Skeletal muscle cell (primary cell): ENCODE measurements at regions not wholly inside any gene's neighbourhood (a gene's known extent, or its start where the extent isn't known, plus 50 kb on each side); places are given as distances from the start of the nearest gene placed in this dataset.
"Not testable (repeated sequence)": the region's sequence is repeated elsewhere in the genome, so short reads cannot be mapped to it uniquely, and the experiment has no call there.

Source experiments
- DNase-seq: peaks from one replicate; pipeline ENCODE4 v3.0.0-alpha.2; 2010; ENCODE audit warnings: low read depth
- H3K4me3 ChIP-seq: 2 replicates; pipeline ENCODE4 v1.5.1; 2011; ENCODE audit warnings: low read depth, mild to moderate bottlenecking, control low read depth, low read length, moderate library complexity

- H3K4me3 ChIP-seq = no peak overlapping the region
- no peak for DNase-seq
Measured at GRCh38 chrX:128848374-128848773, 674.9 kb downstream of the SMARCA1 start.

GRCh38 chrX:128846385-128846784, 676.9 kb downstream of the SMARCA1 start:
- no peak for DNase-seq
- no peak overlapping the region for H3K4me3 ChIP-seq

GRCh38 chrX:128818690-128819089, 704.6 kb downstream of the SMARCA1 start:
- no peak for DNase-seq
- no peak overlapping the region for H3K4me3 ChIP-seq

GRCh38 chrX:128816919-128817318, 706.4 kb downstream of the SMARCA1 start:
- no peak overlapping the region for H3K4me3 ChIP-seq
- DNase-seq = no peak

GRCh38 chrX:128807367-128807766, 715.9 kb downstream of the SMARCA1 start:
- no peak for DNase-seq
- no peak overlapping the region for H3K4me3 ChIP-seq

GRCh38 chrX:128805236-128805635, 718.1 kb downstream of the SMARCA1 start:
- DNase-seq = no peak
- H3K4me3 ChIP-seq = no peak overlapping the region

GRCh38 chrX:128804828-128805227, 718.5 kb downstream of the SMARCA1 start:
- H3K4me3 ChIP-seq = no peak overlapping the region
- no peak for DNase-seq

GRCh38 chrX:128800138-128800537, 723.2 kb downstream of the SMARCA1 start:
- DNase-seq = no peak
- no peak overlapping the region for H3K4me3 ChIP-seq

GRCh38 chrX:128783139-128783538, 730.9 kb upstream of the ACTRT1 start:
- H3K4me3 ChIP-seq, DNase-seq: not testable (repeated sequence)

- no peak overlapping the region for H3K4me3 ChIP-seq
- no peak for DNase-seq
Measured at GRCh38 chrX:128781506-128781905, 729.3 kb upstream of the ACTRT1 start.

GRCh38 chrX:128780934-128781333, 728.7 kb upstream of the ACTRT1 start:
- no peak for DNase-seq
- H3K4me3 ChIP-seq = no peak overlapping the region

- no peak for DNase-seq
- H3K4me3 ChIP-seq = no peak overlapping the region
Measured at GRCh38 chrX:128769495-128769894, 717.3 kb upstream of the ACTRT1 start.

- no peak for DNase-seq
- no peak overlapping the region for H3K4me3 ChIP-seq
Measured at GRCh38 chrX:128759745-128760144, 707.5 kb upstream of the ACTRT1 start.

- H3K4me3 ChIP-seq = no peak overlapping the region
- no peak for DNase-seq
Measured at GRCh38 chrX:128759177-128759576, 707.0 kb upstream of the ACTRT1 start.

- no peak overlapping the region for H3K4me3 ChIP-seq
- DNase-seq = no peak
Measured at GRCh38 chrX:128754130-128754529, 701.9 kb upstream of the ACTRT1 start.

GRCh38 chrX:128739539-128739938, 687.3 kb upstream of the ACTRT1 start:
- H3K4me3 ChIP-seq = no peak overlapping the region
- no peak for DNase-seq

GRCh38 chrX:128728943-128729342, 676.7 kb upstream of the ACTRT1 start:
- H3K4me3 ChIP-seq = no peak overlapping the region
- no peak for DNase-seq

GRCh38 chrX:128717635-128718578, 665.7 kb upstream of the ACTRT1 start:
- no peak overlapping the region for H3K4me3 ChIP-seq
- DNase-seq = no peak

- no peak overlapping the region for H3K4me3 ChIP-seq
- no peak for DNase-seq
Measured at GRCh38 chrX:128714425-128714824, 662.2 kb upstream of the ACTRT1 start.

GRCh38 chrX:128699716-128700285, 647.6 kb upstream of the ACTRT1 start:
- no peak for DNase-seq

More at GRCh38 chrX:128699716-128700285, 647.6 kb upstream of the ACTRT1 start:
- H3K4me3 ChIP-seq = no peak overlapping the region
